GM23338 (cell line): ENCODE measurements at regions not wholly inside any gene's neighbourhood (a gene's known extent, or its start where the extent isn't known, plus 50 kb on each side); places are given as distances from the start of the nearest gene placed in this dataset.
"Not testable (repeated sequence)": the region's sequence is repeated elsewhere in the genome, so short reads cannot be mapped to it uniquely, and the experiment has no call there.

Experiments used
- EZH2 ChIP-seq: fragments of 200-600 bp; sonication (generic); IDR thresholded peaks from one replicate; pipeline ENCODE4 v1.8.0; 2017; ENCODE audit warnings: antibody characterized with exemption, mild to moderate bottlenecking, low read depth; ENCODE audit not compliant: unreplicated experiment
- JUNB ChIP-seq: IDR thresholded peaks from one replicate; pipeline ENCODE4 v1.6.1; 2016; ENCODE audit warnings: antibody characterized with exemption; ENCODE audit not compliant: unreplicated experiment
- NANOG ChIP-seq: IDR thresholded peaks from 2 replicates; pipeline ENCODE4 v1.6.1; 2016; ENCODE audit warnings: antibody characterized with exemption, borderline replicate concordance
- POLR2AphosphoS5 ChIP-seq: IDR thresholded peaks from 2 replicates; pipeline ENCODE4 v1.6.1; 2016; ENCODE audit warnings: antibody characterized with exemption, low read depth
- STAT1 ChIP-seq: IDR thresholded peaks from one replicate; pipeline ENCODE4 v1.6.1; 2016; ENCODE audit warnings: antibody characterized with exemption; ENCODE audit not compliant: unreplicated experiment
- TF ChIP-seq, protein P1 (sequence below), 2 experiments: fragments of 200-600 bp in 1 of 2; sonication (generic) in 1 of 2; conservative IDR thresholded peaks; 2 replicates each; pipeline versions ENCODE4 v1.5.1 to v1.6.1; 2016 to 2017; ENCODE audit warnings: antibody characterized with exemption in 2 of 2, low read depth in 2 of 2, mild to moderate bottlenecking in 2 of 2, moderate library complexity in 1 of 2

DNA sequence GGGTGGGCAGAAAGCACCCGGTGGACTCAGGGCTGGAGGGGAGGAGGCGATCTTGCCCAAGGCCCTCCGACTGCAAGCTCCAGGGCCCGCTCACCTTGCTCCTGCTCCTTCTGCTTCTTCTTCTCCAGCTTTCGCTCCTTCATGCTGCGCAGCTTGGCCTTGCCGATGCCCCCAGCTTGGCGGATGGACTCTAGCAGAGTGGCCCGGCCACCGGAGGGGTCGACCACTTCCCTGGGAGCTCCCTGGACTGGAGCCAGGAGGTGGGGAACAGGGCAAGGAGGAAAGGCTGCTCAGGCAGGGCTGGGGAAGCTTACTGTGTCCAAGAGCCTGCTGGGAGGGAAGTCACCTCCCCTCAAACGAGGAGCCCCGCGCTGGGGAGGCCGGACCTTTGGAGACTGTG lies 265.3 kb downstream of the OR4F29 start:
- TF ChIP-seq, protein P1, sequence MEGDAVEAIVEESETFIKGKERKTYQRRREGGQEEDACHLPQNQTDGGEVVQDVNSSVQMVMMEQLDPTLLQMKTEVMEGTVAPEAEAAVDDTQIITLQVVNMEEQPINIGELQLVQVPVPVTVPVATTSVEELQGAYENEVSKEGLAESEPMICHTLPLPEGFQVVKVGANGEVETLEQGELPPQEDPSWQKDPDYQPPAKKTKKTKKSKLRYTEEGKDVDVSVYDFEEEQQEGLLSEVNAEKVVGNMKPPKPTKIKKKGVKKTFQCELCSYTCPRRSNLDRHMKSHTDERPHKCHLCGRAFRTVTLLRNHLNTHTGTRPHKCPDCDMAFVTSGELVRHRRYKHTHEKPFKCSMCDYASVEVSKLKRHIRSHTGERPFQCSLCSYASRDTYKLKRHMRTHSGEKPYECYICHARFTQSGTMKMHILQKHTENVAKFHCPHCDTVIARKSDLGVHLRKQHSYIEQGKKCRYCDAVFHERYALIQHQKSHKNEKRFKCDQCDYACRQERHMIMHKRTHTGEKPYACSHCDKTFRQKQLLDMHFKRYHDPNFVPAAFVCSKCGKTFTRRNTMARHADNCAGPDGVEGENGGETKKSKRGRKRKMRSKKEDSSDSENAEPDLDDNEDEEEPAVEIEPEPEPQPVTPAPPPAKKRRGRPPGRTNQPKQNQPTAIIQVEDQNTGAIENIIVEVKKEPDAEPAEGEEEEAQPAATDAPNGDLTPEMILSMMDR (conservative IDR thresholded peaks at IDR 0.05; ENCODE audit: low read depth in 2 of 2) = not testable (repeated sequence)
- TF ChIP-seq POLR2AphosphoS5, STAT1, EZH2, NANOG, JUNB: not testable (repeated sequence)
